ENCODE measurements at regions not wholly inside any gene's neighbourhood (a gene's known extent, or its start where the extent isn't known, plus 50 kb on each side); places are given as distances from the start of the nearest gene placed in this dataset.

DNA sequence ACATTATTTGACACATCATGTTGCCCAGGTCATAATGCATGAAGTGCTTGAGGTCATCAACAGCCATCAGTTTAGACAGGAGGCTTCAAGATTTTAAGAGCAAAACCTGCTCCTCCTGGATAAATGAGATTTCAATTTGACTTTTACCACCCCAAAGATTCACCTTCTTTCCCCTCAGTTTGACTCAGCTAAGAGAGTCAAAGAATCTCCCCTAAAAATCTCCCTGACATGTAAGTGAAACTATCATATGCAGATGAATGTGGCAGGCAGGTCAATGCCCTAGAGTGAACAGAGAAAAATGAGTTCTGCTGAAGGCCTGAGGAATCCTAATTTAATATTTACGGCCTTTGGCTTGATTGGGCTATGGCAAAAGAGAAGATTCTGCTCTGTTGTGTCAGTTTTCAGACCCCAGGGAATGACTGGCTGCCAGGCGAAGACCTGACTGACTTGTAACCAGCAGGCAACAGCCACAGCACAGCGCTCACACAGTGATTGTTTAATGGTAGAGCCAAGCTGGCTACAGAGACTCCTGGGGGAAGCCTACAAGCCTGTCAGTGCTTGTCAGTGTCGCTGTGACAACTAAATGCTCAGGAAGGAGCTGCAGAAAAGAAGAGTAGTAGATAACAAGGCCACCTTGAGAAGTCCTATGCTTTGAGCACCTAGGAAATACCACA is 491.2 kb upstream of the LRRC4C start:
- Mint-ChIP-seq H3K27ac (ENCODE audit: unreplicated experiment) (no peak overlapping the region), H3K4me3 (ENCODE audit: low read depth, unreplicated experiment) (no peak overlapping the region), H3K4me1 (ENCODE audit: low read depth, unreplicated experiment) (no peaks in the 10 kb centered on the region), H3K9me3 (ENCODE audit: low read depth, unreplicated experiment) (peaks cover 14% of the 10 kb centered on the region), H3K27me3 (ENCODE audit: unreplicated experiment) (no peaks in the 10 kb centered on the region), H3K36me3 (ENCODE audit: insufficient read depth, unreplicated experiment) (no peaks in the 10 kb centered on the region)
- BruUV-seq (replicated peaks) = no TSS peak
- no peak for DNase-seq
- CTCF ChIA-PET = no interaction called here
- intact Hi-C loops (cut with micrococcal nuclease; ENCODE audit: unreplicated experiment) = no loop called here
- TF ChIP-seq, protein P1, sequence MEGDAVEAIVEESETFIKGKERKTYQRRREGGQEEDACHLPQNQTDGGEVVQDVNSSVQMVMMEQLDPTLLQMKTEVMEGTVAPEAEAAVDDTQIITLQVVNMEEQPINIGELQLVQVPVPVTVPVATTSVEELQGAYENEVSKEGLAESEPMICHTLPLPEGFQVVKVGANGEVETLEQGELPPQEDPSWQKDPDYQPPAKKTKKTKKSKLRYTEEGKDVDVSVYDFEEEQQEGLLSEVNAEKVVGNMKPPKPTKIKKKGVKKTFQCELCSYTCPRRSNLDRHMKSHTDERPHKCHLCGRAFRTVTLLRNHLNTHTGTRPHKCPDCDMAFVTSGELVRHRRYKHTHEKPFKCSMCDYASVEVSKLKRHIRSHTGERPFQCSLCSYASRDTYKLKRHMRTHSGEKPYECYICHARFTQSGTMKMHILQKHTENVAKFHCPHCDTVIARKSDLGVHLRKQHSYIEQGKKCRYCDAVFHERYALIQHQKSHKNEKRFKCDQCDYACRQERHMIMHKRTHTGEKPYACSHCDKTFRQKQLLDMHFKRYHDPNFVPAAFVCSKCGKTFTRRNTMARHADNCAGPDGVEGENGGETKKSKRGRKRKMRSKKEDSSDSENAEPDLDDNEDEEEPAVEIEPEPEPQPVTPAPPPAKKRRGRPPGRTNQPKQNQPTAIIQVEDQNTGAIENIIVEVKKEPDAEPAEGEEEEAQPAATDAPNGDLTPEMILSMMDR (IDR thresholded peaks at IDR 0.05; ENCODE audit: unreplicated experiment) = no peak

DNA sequence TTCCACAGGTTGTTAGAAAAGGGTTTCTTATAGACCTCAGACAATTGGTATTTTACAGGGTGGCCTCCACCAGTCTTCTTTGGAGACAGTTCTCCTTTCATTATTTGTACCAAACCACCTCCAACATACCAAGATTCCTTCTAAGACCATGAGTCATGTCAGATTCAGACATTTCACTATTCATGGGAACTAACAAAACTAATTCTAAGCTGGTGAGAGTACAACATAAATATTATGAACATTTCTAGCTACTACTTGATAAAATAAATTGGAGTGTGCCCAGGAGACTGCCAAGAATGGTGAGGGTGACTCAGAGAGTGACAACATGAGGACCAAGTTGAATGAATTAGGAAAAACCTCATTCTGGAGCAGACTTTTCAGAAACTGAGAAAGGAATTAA is 494.6 kb upstream of the LRRC4C start:
- Mint-ChIP-seq H3K27ac (ENCODE audit: unreplicated experiment) (no peak overlapping the region), H3K9me3 (ENCODE audit: low read depth, unreplicated experiment) (peaks cover 11% of the 10 kb centered on the region), H3K36me3 (ENCODE audit: insufficient read depth, unreplicated experiment) (no peaks in the 10 kb centered on the region), H3K27me3 (ENCODE audit: unreplicated experiment) (no peaks in the 10 kb centered on the region), H3K4me3 (ENCODE audit: low read depth, unreplicated experiment) (no peak overlapping the region), H3K4me1 (ENCODE audit: low read depth, unreplicated experiment) (no peaks in the 10 kb centered on the region)
- DNase-seq = no peak
- TF ChIP-seq, protein P1 (IDR thresholded peaks at IDR 0.05; ENCODE audit: unreplicated experiment) = no peak
- CTCF ChIA-PET = no interaction called here
- BruUV-seq (replicated peaks) = no TSS peak
- intact Hi-C loops (cut with micrococcal nuclease; ENCODE audit: unreplicated experiment) = no loop called here

DNA sequence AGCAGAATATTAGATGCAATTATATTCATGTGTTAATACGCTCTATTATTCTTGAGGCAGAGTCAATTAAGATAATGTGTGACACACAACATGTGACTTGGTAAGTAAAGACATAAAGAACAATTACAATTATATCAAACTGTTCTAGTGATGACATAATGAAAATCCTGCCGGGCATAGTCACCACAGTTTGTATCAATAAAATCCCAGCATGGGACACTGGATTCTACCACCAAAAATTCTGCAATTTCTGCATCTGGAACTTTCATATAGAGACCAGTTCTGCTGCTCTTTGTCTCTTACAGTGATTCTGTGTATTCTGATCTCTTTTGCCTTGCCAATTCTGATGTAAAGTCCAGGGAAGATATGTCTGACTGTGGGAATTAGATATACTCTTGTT is 495.6 kb upstream of the LRRC4C start:
- CTCF ChIA-PET = no interaction called here
- TF ChIP-seq, protein P1 (IDR thresholded peaks at IDR 0.05; ENCODE audit: unreplicated experiment) = no peak
- peaks cover 6% of the 10 kb centered on the region for H3K9me3 Mint-ChIP-seq (ENCODE audit: low read depth, unreplicated experiment)
- no peak overlapping the region for H3K27ac Mint-ChIP-seq (ENCODE audit: unreplicated experiment)
- DNase-seq = no peak
- intact Hi-C loops (cut with micrococcal nuclease; ENCODE audit: unreplicated experiment) = no loop called here
- no peak overlapping the region for H3K4me3 Mint-ChIP-seq (ENCODE audit: low read depth, unreplicated experiment)
- no peaks in the 10 kb centered on the region for H3K4me1 Mint-ChIP-seq (ENCODE audit: low read depth, unreplicated experiment)
- no peaks in the 10 kb centered on the region for H3K27me3 Mint-ChIP-seq (ENCODE audit: unreplicated experiment)
- BruUV-seq (replicated peaks) = no TSS peak
- no peaks in the 10 kb centered on the region for H3K36me3 Mint-ChIP-seq (ENCODE audit: insufficient read depth, unreplicated experiment)

DNA sequence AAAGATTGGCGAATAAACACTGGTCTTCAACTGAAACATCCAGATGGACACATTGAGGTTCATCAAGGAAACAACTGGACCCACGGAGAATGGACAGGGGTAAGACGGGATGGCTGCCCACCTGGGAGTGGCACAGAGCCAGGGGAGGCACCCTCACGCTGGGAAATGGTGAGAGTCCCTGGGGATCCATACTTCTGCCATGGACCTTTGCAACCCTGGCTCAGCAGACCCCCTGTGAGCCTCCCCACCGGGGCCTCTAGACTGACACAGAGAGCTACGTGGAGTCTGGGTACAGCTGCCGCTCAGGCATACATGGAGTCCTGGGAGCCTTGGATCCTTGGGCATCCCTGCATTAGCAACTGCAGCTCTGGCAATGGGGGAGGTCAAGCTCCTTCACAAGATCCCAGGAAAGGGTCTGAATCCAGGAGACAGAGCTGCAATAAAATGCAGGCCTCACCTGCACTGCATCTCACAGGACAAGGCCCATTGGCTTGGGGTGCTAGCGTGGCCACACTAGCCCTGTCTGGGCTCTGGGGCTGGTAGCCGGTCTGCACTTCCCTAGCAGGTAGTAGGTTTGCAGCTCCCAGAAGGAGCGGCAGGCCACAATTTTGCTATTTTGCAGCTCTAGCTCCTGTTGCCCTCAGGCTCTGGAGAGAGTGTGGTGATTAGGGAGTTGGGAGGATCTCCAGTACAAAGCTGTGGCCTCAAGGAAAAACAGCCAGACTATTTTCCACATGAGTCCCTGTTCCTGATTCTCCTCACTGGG is 496.4 kb upstream of the LRRC4C start:
- intact Hi-C loops (cut with micrococcal nuclease; ENCODE audit: unreplicated experiment) = no loop called here
- H3K27me3 Mint-ChIP-seq (ENCODE audit: unreplicated experiment) = no peaks in the 10 kb centered on the region
- H3K36me3 Mint-ChIP-seq (ENCODE audit: insufficient read depth, unreplicated experiment) = no peaks in the 10 kb centered on the region
- H3K4me3 Mint-ChIP-seq (ENCODE audit: low read depth, unreplicated experiment) = no peak overlapping the region
- no peak overlapping the region for H3K27ac Mint-ChIP-seq (ENCODE audit: unreplicated experiment)
- TF ChIP-seq, protein P1 (IDR thresholded peaks at IDR 0.05; ENCODE audit: unreplicated experiment) = no peak
- CTCF ChIA-PET = no interaction called here
- no peak for DNase-seq
- peaks cover 6% of the 10 kb centered on the region for H3K9me3 Mint-ChIP-seq (ENCODE audit: low read depth, unreplicated experiment)
- no peaks in the 10 kb centered on the region for H3K4me1 Mint-ChIP-seq (ENCODE audit: low read depth, unreplicated experiment)
- no TSS peak for BruUV-seq (replicated peaks)
